Neural cell (in vitro differentiated cells): ENCODE measurements at regions not wholly inside any gene's neighbourhood (a gene's known extent, or its start where the extent isn't known, plus 50 kb on each side); places are given as distances from the start of the nearest gene placed in this dataset.
A peak's percentile ranks its signal among the peaks of the same experiment; 100 is the strongest.

Experiments used
- H2AFZ ChIP-seq: fragments of 200-600, 300-800 bp; sonication (generic), shearing (Covaris generic); 2 replicates; pipeline ENCODE4 v1.6.0; 2014; ENCODE audit warnings: low read depth, mild to moderate bottlenecking, antibody characterized with exemption, low read length, moderate library complexity
- H3F3A ChIP-seq: fragments of 200-600 bp; shearing (Covaris generic); 2 replicates; pipeline ENCODE4 v1.6.1; 2016; ENCODE audit warnings: mild to moderate bottlenecking, moderate library complexity, mixed read lengths, antibody characterized with exemption, low read length; ENCODE audit not compliant: insufficient read depth, poor library complexity, severe bottlenecking
- H3K27ac ChIP-seq: fragments of 200-600, 300-800 bp; sonication (generic), shearing (Covaris generic); 2 replicates; pipeline ENCODE4 v1.5.1; 2014; ENCODE audit warnings: mild to moderate bottlenecking, low read length, moderate library complexity
- H3K27me3 ChIP-seq: fragments of 300-800, 200-600 bp; sonication (generic), shearing (Covaris generic); 2 replicates; pipeline ENCODE4 v1.6.0; 2014; ENCODE audit warnings: mild to moderate bottlenecking, low read depth, low read length, moderate library complexity; ENCODE audit not compliant: insufficient read depth
- H3K36me3 ChIP-seq: fragments of 300-800, 200-600 bp; sonication (generic), shearing (Covaris generic); 2 replicates; pipeline ENCODE4 v1.5.1; 2014; ENCODE audit warnings: mild to moderate bottlenecking, antibody characterized with exemption, low read length, moderate library complexity; ENCODE audit not compliant: insufficient read depth
- H3K4me2 ChIP-seq: fragments of 300-800, 200-600 bp; sonication (generic), shearing (Covaris generic); 2 replicates; pipeline ENCODE4 v1.6.0; 2014; ENCODE audit warnings: mild to moderate bottlenecking, low read length
- H3K4me3 ChIP-seq: fragments of 300-800, 200-600 bp; sonication (generic), shearing (Covaris generic); 2 replicates; pipeline ENCODE4 v1.5.1; 2014; ENCODE audit warnings: mild to moderate bottlenecking, low read length, moderate library complexity
- H3K79me2 ChIP-seq: fragments of 200-600 bp; shearing (Covaris generic); replicated peaks from 2 replicates; pipeline ENCODE4 v1.6.0; 2014; ENCODE audit warnings: mild to moderate bottlenecking, low read length, moderate library complexity; ENCODE audit not compliant: insufficient read depth
- H3K9ac ChIP-seq: fragments of 300-800, 200-600 bp; sonication (generic), shearing (Covaris generic); 2 replicates; pipeline ENCODE4 v1.6.1; 2016; ENCODE audit warnings: mild to moderate bottlenecking, low read length, mixed read lengths
- H3K9me2 ChIP-seq: fragments of 200-600 bp; shearing (Covaris generic); 2 replicates; pipeline ENCODE4 v1.6.1; 2016; ENCODE audit warnings: mild to moderate bottlenecking, low read length, mixed read lengths; ENCODE audit not compliant: insufficient read depth
- H3K9me3 ChIP-seq: fragments of 200-600, 300-800 bp; sonication (generic), shearing (Covaris generic); 2 replicates; pipeline ENCODE4 v1.6.1; 2016; ENCODE audit warnings: mild to moderate bottlenecking, mixed run types, low read length, moderate library complexity, mixed read lengths
- H4K20me1 ChIP-seq: fragments of 200-600 bp; shearing (Covaris generic); 2 replicates; pipeline ENCODE4 v1.6.1; 2016; ENCODE audit warnings: mild to moderate bottlenecking, mixed run types; ENCODE audit not compliant: insufficient read depth
- EP300 ChIP-seq: fragments of 450-650 bp; conservative IDR thresholded peaks from 2 replicates; pipeline ENCODE4 v1.6.1; 2014; ENCODE audit warnings: antibody characterized with exemption, mild to moderate bottlenecking, moderate library complexity; ENCODE audit not compliant: poor library complexity, severe bottlenecking
- EZH2 ChIP-seq: fragments of 200-600, 300-800 bp; shearing (Covaris generic), sonication (generic); IDR thresholded peaks from 2 replicates; pipeline ENCODE4 v1.6.1; 2014; ENCODE audit warnings: antibody characterized with exemption, low read length, borderline replicate concordance, mild to moderate bottlenecking; ENCODE audit not compliant: insufficient read depth, poor library complexity, severe bottlenecking
- MXI1 ChIP-seq: fragments of 450-650 bp; conservative IDR thresholded peaks from 2 replicates; pipeline ENCODE4 v1.6.1; 2014; ENCODE audit warnings: antibody characterized with exemption, mild to moderate bottlenecking; ENCODE audit not compliant: poor library complexity, severe bottlenecking
- POLR2AphosphoS5 ChIP-seq: IDR thresholded peaks from 2 replicates; pipeline ENCODE4 v1.6.1; 2012
- RAD21 ChIP-seq: fragments of 450-650 bp; conservative IDR thresholded peaks from 2 replicates; pipeline ENCODE4 v1.6.1; 2014; ENCODE audit warnings: antibody characterized with exemption, mild to moderate bottlenecking, moderate library complexity
- SMC3 ChIP-seq: fragments of 450-650 bp; conservative IDR thresholded peaks from 2 replicates; pipeline ENCODE4 v1.6.1; 2014; ENCODE audit warnings: antibody characterized with exemption, mild to moderate bottlenecking, moderate library complexity; ENCODE audit not compliant: poor library complexity
- TAF1 ChIP-seq: IDR thresholded peaks from 2 replicates; pipeline ENCODE4 v1.6.1; 2012; ENCODE audit warnings: low read depth
- TF ChIP-seq, protein P1 (sequence below): fragments of 450-650 bp; IDR thresholded peaks from 2 replicates; pipeline ENCODE4 v1.5.1; 2014; ENCODE audit warnings: antibody characterized with exemption, mild to moderate bottlenecking, moderate library complexity; ENCODE audit not compliant: poor library complexity, severe bottlenecking
- TF ChIP-seq, protein P2 (sequence below): IDR thresholded peaks from 2 replicates; pipeline ENCODE4 v1.6.1; 2012; ENCODE audit warnings: borderline replicate concordance

DNA sequence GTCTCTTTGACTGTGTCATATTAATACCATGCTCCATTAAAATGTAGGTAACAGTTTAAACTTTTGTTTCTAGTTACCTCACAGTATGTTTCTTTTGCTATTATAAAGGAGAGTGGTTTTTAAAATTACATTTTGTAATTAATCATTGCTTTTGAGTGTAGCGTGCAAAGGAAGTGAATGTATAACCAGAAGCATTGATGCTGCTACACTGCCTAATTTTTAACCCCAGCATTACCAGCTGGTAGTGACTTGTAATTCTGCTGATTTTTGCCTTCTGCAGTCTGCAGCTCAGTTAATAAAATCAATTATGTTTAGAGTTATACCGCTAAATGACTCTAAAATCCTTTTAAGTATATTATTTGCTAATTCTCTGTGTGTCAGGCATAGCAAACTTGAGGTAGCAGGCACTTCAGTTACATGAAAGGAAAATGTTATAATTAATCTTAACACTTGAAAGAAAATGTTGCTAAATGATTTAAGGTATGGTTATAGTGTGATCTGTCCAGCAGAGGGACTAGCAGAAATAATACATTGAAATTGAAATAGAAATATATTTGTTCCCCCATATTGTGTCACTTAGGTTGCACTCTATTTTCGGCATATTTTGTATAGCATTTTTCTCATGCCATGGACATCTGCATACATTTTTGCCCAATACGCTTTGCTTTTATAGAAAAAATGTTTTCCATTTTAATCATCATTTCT, 388.5 kb downstream of the CNTNAP4 start:
- Histone ChIP-seq H3K36me3 (no peaks in the 10 kb centered on the region), H3K4me2 (no peak overlapping the region), H3K9me3 (no peaks in the 10 kb centered on the region)

DNA sequence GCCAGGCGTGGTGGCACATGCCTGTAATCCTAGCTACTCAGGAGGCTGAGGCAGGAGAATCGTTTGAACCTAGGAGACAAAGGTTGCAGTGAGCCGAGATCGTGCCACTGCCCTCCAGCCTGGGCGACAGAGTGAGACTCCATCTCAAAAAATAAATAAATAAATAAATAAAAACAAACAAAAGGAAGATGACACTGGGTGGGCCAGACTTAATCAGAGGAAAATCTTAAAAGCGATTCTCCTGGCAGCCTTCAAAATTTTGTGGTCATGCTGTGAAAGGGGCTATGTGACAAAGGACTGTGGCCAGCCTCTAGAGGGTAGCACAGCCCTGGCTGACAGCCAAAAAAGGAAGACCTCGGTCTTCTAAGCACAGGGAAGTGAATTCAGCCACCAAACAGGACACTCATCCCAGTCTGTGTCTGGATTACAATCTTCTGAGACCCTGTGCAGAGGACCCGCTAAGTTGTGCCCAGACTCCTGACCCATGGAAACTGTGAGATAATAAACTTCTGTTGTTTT, 391.1 kb downstream of the CNTNAP4 start:
- Histone ChIP-seq H3K9ac (no peak overlapping the region), H3K9me2 (no peaks in the 10 kb centered on the region), H3K4me2 (no peak overlapping the region), H3K79me2 (no peaks in the 10 kb centered on the region), H4K20me1 (no peaks in the 10 kb centered on the region), H3K27ac (no peak overlapping the region), H3K27me3 (no peaks in the 10 kb centered on the region), H3F3A (no peaks in the 10 kb centered on the region), H3K36me3 (no peaks in the 10 kb centered on the region), H3K9me3 (no peaks in the 10 kb centered on the region), H3K4me3 (no peak overlapping the region), H2AFZ (no peak overlapping the region)
- no peak for TF ChIP-seq EZH2
- TF ChIP-seq TAF1 = no peak
- no peak for TF ChIP-seq EP300
- no peak for TF ChIP-seq MXI1
- no peak for TF ChIP-seq SMC3

More for the DNA sequence above, 388.5 kb downstream of the CNTNAP4 start:
- no peaks in the 10 kb centered on the region for H3K79me2 ChIP-seq
- H3K27ac ChIP-seq = no peak overlapping the region
- H4K20me1 ChIP-seq = no peaks in the 10 kb centered on the region
- H3K9me2 ChIP-seq = no peaks in the 10 kb centered on the region
- H3F3A ChIP-seq = no peaks in the 10 kb centered on the region
- TF ChIP-seq, protein P1, sequence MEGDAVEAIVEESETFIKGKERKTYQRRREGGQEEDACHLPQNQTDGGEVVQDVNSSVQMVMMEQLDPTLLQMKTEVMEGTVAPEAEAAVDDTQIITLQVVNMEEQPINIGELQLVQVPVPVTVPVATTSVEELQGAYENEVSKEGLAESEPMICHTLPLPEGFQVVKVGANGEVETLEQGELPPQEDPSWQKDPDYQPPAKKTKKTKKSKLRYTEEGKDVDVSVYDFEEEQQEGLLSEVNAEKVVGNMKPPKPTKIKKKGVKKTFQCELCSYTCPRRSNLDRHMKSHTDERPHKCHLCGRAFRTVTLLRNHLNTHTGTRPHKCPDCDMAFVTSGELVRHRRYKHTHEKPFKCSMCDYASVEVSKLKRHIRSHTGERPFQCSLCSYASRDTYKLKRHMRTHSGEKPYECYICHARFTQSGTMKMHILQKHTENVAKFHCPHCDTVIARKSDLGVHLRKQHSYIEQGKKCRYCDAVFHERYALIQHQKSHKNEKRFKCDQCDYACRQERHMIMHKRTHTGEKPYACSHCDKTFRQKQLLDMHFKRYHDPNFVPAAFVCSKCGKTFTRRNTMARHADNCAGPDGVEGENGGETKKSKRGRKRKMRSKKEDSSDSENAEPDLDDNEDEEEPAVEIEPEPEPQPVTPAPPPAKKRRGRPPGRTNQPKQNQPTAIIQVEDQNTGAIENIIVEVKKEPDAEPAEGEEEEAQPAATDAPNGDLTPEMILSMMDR = no peak
- TF ChIP-seq EP300 (no peak), SMC3 (peak; percentile 20), EZH2 (no peak), MXI1 (no peak)
- H3K27me3 ChIP-seq = no peaks in the 10 kb centered on the region
- H2AFZ ChIP-seq = no peak overlapping the region
- H3K9ac ChIP-seq = no peak overlapping the region
- no peak overlapping the region for H3K4me3 ChIP-seq

DNA sequence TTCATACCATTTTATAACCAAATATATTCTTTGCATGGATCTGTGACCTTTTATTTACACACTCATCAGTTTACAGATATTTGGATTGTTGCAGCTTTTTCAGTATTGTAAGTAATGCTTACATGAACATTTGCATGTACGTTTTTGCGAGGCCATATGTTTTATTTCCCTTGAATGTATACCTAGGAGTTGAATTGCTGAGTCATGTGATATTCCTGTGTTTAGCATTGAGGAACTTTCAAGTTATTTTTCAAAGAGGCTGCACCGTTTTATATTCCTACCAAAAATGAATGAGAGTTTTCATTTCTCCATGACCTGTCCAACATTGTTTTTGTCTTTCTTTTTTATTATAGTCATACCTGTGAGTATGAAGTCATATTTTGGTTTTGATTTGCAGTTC, 392.1 kb downstream of the CNTNAP4 start:
- Histone ChIP-seq H3K79me2 (no peaks in the 10 kb centered on the region), H3K9me3 (no peaks in the 10 kb centered on the region), H2AFZ (no peak overlapping the region), H3F3A (no peaks in the 10 kb centered on the region), H3K27ac (no peak overlapping the region), H3K9me2 (no peaks in the 10 kb centered on the region), H3K27me3 (no peaks in the 10 kb centered on the region), H3K9ac (no peak overlapping the region), H3K4me3 (no peak overlapping the region), H3K36me3 (no peaks in the 10 kb centered on the region), H4K20me1 (no peaks in the 10 kb centered on the region), H3K4me2 (no peak overlapping the region)
- TF ChIP-seq EZH2 (no peak), RAD21 (no peak), SMC3 (no peak), POLR2AphosphoS5 (no peak), EP300 (no peak), MXI1 (no peak), TAF1 (no peak)
- TF ChIP-seq, protein P2, sequence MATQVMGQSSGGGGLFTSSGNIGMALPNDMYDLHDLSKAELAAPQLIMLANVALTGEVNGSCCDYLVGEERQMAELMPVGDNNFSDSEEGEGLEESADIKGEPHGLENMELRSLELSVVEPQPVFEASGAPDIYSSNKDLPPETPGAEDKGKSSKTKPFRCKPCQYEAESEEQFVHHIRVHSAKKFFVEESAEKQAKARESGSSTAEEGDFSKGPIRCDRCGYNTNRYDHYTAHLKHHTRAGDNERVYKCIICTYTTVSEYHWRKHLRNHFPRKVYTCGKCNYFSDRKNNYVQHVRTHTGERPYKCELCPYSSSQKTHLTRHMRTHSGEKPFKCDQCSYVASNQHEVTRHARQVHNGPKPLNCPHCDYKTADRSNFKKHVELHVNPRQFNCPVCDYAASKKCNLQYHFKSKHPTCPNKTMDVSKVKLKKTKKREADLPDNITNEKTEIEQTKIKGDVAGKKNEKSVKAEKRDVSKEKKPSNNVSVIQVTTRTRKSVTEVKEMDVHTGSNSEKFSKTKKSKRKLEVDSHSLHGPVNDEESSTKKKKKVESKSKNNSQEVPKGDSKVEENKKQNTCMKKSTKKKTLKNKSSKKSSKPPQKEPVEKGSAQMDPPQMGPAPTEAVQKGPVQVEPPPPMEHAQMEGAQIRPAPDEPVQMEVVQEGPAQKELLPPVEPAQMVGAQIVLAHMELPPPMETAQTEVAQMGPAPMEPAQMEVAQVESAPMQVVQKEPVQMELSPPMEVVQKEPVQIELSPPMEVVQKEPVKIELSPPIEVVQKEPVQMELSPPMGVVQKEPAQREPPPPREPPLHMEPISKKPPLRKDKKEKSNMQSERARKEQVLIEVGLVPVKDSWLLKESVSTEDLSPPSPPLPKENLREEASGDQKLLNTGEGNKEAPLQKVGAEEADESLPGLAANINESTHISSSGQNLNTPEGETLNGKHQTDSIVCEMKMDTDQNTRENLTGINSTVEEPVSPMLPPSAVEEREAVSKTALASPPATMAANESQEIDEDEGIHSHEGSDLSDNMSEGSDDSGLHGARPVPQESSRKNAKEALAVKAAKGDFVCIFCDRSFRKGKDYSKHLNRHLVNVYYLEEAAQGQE = no peak
- TF ChIP-seq, protein P1 = no peak
